PFSK-1 (cell line): ENCODE measurements at regions not wholly inside any gene's neighbourhood (a gene's known extent, or its start where the extent isn't known, plus 50 kb on each side); places are given as distances from the start of the nearest gene placed in this dataset.

ENCODE experiments used
- FOXP2 ChIP-seq: optimal IDR thresholded peaks from 2 replicates; pipeline ENCODE3; 2011; ENCODE audit warnings: borderline replicate concordance, control low read depth, inconsistent platforms; ENCODE audit not compliant: insufficient read depth; ENCODE audit errors: extremely low read length, extremely low read depth
- POLR2AphosphoS5 ChIP-seq: IDR thresholded peaks from 2 replicates; pipeline ENCODE4 v1.6.1; 2012; ENCODE audit warnings: low read depth, mild to moderate bottlenecking, control low read depth, low read length, moderate library complexity
- SIN3A ChIP-seq: IDR thresholded peaks from 2 replicates; pipeline ENCODE4 v1.6.1; 2012; ENCODE audit warnings: mild to moderate bottlenecking, low read length, moderate library complexity, borderline replicate concordance; ENCODE audit not compliant: insufficient read depth
- TAF1 ChIP-seq: IDR thresholded peaks from 2 replicates; pipeline ENCODE4 v1.6.1; 2012; ENCODE audit warnings: low read length, control low read depth, borderline replicate concordance; ENCODE audit not compliant: insufficient read depth
- TF ChIP-seq, protein P1 (sequence below), 2 experiments: IDR thresholded peaks; 2 replicates each; pipeline versions ENCODE4 v1.6.1 to v1.8.0; 2011 to 2012; ENCODE audit warnings: low read depth in 2 of 2, low read length in 2 of 2, control low read depth in 1 of 2, inconsistent platforms in 1 of 2, mild to moderate bottlenecking in 1 of 2, moderate library complexity in 1 of 2; ENCODE audit not compliant: insufficient read depth in 1 of 2

DNA sequence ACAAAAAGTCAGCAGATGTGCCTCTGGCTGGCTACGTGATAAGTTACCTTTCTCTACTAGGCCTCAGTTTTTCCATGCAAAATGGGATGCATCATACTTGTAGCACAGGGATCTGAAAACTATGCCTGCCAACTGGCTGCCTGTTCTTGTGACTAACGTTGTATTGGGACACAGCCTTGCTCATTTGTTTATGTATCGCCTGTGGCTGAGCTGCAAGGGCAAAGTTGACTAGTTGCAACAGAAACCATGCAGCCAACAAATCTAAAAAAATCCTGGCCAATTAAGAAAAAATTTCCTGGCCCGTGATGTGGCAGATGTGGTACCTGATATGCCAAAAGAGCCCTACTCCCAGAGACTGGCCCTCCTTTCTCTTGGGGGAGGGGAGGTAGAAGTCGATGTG is 131.3 kb downstream of the SEC61B start:
- TF ChIP-seq TAF1 (no peak), SIN3A (no peak), POLR2AphosphoS5 (no peak), FOXP2 (no peak)
- TF ChIP-seq, protein P1, sequence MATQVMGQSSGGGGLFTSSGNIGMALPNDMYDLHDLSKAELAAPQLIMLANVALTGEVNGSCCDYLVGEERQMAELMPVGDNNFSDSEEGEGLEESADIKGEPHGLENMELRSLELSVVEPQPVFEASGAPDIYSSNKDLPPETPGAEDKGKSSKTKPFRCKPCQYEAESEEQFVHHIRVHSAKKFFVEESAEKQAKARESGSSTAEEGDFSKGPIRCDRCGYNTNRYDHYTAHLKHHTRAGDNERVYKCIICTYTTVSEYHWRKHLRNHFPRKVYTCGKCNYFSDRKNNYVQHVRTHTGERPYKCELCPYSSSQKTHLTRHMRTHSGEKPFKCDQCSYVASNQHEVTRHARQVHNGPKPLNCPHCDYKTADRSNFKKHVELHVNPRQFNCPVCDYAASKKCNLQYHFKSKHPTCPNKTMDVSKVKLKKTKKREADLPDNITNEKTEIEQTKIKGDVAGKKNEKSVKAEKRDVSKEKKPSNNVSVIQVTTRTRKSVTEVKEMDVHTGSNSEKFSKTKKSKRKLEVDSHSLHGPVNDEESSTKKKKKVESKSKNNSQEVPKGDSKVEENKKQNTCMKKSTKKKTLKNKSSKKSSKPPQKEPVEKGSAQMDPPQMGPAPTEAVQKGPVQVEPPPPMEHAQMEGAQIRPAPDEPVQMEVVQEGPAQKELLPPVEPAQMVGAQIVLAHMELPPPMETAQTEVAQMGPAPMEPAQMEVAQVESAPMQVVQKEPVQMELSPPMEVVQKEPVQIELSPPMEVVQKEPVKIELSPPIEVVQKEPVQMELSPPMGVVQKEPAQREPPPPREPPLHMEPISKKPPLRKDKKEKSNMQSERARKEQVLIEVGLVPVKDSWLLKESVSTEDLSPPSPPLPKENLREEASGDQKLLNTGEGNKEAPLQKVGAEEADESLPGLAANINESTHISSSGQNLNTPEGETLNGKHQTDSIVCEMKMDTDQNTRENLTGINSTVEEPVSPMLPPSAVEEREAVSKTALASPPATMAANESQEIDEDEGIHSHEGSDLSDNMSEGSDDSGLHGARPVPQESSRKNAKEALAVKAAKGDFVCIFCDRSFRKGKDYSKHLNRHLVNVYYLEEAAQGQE (IDR thresholded peaks at IDR 0.05; ENCODE audit: insufficient read depth in 1 of 2, low read depth in 2 of 2, low read length in 2 of 2): no peak

DNA sequence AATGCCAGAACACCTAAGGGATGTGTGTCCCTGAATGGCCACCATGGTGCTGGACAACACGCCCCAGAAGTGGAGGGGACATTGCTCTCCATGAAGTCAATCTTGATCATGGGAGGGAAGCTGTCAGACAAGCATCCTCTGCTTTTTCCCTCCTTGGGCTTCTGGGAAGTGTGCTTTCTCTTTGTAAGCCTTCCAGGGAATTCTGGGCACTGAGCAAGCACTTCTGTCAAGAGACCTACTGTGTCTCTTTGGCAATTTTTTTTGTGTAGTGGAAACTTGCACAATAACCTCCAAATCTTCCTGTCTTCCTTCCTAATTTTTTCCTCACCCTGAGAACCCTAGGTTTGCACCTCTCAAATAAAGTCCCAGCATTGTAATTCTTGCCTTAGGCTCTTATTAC is 132.0 kb downstream of the SEC61B start:
- TF ChIP-seq TAF1: no peak
- no peak for TF ChIP-seq POLR2AphosphoS5
- no peak for TF ChIP-seq FOXP2
- TF ChIP-seq, protein P1 (IDR thresholded peaks at IDR 0.05; ENCODE audit: insufficient read depth in 1 of 2, low read depth in 2 of 2, low read length in 2 of 2): no peak
- TF ChIP-seq SIN3A: no peak

DNA sequence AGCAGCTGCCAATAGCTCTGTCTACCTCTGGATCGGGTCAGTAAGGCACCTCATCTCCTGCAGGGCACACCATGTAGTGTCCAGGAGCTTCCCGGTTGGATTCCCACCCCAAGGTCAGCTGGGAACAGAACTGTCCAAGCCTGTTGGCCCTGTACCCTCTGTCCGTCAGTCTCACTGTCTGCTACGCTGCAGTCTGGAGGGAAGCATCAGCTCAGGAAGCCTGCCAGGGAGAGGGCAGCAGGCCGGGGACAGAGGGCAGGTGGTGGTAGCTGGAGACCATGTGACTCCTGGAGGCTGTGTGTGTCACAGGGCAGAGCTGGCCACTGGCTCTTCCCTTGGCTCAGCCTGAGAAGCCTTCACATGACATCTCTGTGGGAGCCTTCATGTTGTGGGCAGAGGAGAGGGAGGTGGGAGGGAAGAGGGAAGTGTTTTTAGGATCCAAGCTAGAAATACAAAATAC is 134.5 kb downstream of the SEC61B start:
- TF ChIP-seq, protein P1 (IDR thresholded peaks at IDR 0.05; ENCODE audit: insufficient read depth in 1 of 2, low read depth in 2 of 2, low read length in 2 of 2): no peak
- TF ChIP-seq POLR2AphosphoS5 (no peak), TAF1 (no peak), FOXP2 (no peak), SIN3A (no peak)

DNA sequence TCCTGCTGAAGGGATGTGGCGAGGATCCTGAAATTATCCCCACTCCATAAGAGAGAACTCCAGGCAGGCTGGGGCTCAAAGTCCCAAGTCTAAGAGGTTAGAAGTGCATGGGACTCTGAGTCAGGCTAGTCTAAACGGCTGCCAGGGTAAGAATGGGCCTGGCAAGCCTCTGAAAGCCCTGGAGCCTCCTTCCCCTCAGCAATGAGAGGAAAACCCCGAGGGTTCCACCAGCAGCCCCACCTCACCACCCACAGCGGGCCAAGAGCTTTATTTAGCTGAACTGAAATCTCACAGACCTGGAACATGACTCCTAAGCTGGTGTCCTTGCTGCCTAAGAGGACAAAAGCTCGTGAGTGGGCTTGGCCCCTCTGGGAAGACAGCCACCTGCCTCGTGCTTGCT is 135.5 kb downstream of the SEC61B start:
- TF ChIP-seq FOXP2 (no peak), POLR2AphosphoS5 (no peak), TAF1 (no peak), SIN3A (no peak)
- TF ChIP-seq, protein P1 (IDR thresholded peaks at IDR 0.05; ENCODE audit: insufficient read depth in 1 of 2, low read depth in 2 of 2, low read length in 2 of 2): no peak

DNA sequence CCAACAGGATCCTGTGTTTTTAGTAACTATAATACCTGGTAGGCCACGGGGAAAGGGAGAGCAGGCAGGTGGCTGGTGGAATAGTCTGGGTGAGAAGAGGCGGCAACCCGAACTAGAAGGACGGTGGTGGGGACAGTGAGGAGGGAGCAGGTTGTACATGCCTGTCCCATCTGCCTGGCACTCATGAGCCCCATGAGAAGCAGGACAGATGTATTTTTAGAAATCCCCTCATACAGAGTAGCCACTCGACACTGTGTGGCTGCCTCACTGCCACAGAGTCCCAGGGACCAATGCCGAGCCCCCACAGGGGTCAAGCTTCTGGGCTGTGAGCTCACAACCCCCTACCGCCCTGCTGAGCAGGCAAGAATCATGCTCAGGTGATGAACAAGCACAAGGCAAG is 136.6 kb downstream of the SEC61B start:
- TF ChIP-seq POLR2AphosphoS5 (no peak), FOXP2 (no peak), TAF1 (no peak), SIN3A (no peak)
- TF ChIP-seq, protein P1 (IDR thresholded peaks at IDR 0.05; ENCODE audit: insufficient read depth in 1 of 2, low read depth in 2 of 2, low read length in 2 of 2): no peak
